SK-N-MC (cell line): ENCODE measurements at regions not wholly inside any gene's neighbourhood (a gene's known extent, or its start where the extent isn't known, plus 50 kb on each side); places are given as distances from the start of the nearest gene placed in this dataset.
"Not testable (repeated sequence)": the region's sequence is repeated elsewhere in the genome, so short reads cannot be mapped to it uniquely, and the experiment has no call there.

Source experiments
- DNase-seq: peaks from one replicate; pipeline ENCODE4 v3.0.0-alpha.2; 2011; ENCODE audit warnings: low read depth, low spot score
- H3K27ac ChIP-seq: fragments of 200-600 bp; sonication (generic); 2 replicates; pipeline ENCODE4 v1.5.1; 2016; ENCODE audit warnings: mixed run types
- H3K36me3 ChIP-seq: fragments of 200-600 bp; sonication (generic); 2 replicates; pipeline ENCODE4 v1.6.1; 2017; ENCODE audit warnings: antibody characterized with exemption, low read length, mixed read lengths; ENCODE audit not compliant: insufficient read depth
- H3K4me3 ChIP-seq: fragments of 200-600 bp; sonication (generic); 2 replicates; pipeline ENCODE4 v1.5.1; 2016
- H3K9ac ChIP-seq: fragments of 200-600 bp; sonication (generic); 2 replicates; pipeline ENCODE4 v1.8.0; 2017; ENCODE audit warnings: mixed run types, mixed read lengths; ENCODE audit not compliant: insufficient read length
- H3K9me3 ChIP-seq: fragments of 200-600 bp; sonication (generic); 2 replicates; pipeline ENCODE4 v1.6.1; 2017; ENCODE audit warnings: low read depth, mild to moderate bottlenecking, antibody characterized with exemption, low read length, moderate library complexity, mixed read lengths
- EZH2 ChIP-seq: fragments of 200-600 bp; sonication (generic); IDR thresholded peaks from one replicate; pipeline ENCODE4 v1.6.1; 2017; ENCODE audit warnings: antibody characterized with exemption
- FOXP2 ChIP-seq: optimal IDR thresholded peaks from 2 replicates; pipeline ENCODE3; 2011; ENCODE audit warnings: mild to moderate bottlenecking, moderate library complexity; ENCODE audit not compliant: insufficient read depth; ENCODE audit errors: extremely low read length, control extremely low read depth
- POLR2AphosphoS5 ChIP-seq: IDR thresholded peaks from 2 replicates; pipeline ENCODE4 v1.6.1; 2012; ENCODE audit warnings: mild to moderate bottlenecking, low read depth, low read length, borderline replicate concordance

GRCh38 chr18:21980744-21981143 is 188.6 kb upstream of the GATA6 start:
- Histone ChIP-seq H3K4me3 (no peak overlapping the region), H3K9ac (no peak overlapping the region), H3K27ac (no peak overlapping the region), H3K9me3 (no peaks in the 10 kb centered on the region), H3K36me3 (no peaks in the 10 kb centered on the region)
- DNase-seq, result no peak
- TF ChIP-seq EZH2, result no peak
- no peak for TF ChIP-seq POLR2AphosphoS5
- TF ChIP-seq FOXP2, result no peak

- H3K36me3 ChIP-seq, DNase-seq, H3K9ac ChIP-seq, H3K9me3 ChIP-seq, H3K4me3 ChIP-seq, H3K27ac ChIP-seq: not testable (repeated sequence)
Measured at GRCh38 chr18:21981489-21981888, 187.9 kb upstream of the GATA6 start.

- no peak for DNase-seq
- Histone ChIP-seq H3K9ac (no peak overlapping the region), H3K4me3 (no peak overlapping the region), H3K27ac (no peak overlapping the region), H3K36me3 (no peaks in the 10 kb centered on the region), H3K9me3 (no peaks in the 10 kb centered on the region)
- TF ChIP-seq POLR2AphosphoS5 (no peak), FOXP2 (no peak), EZH2 (no peak)
Measured at GRCh38 chr18:21991081-21991534, 178.3 kb upstream of the GATA6 start.

- Histone ChIP-seq H3K4me3 (no peak overlapping the region), H3K9ac (no peak overlapping the region), H3K36me3 (no peaks in the 10 kb centered on the region), H3K9me3 (no peaks in the 10 kb centered on the region), H3K27ac (no peak overlapping the region)
- no peak for DNase-seq
- TF ChIP-seq EZH2, result no peak
- TF ChIP-seq POLR2AphosphoS5, result no peak
- no peak for TF ChIP-seq FOXP2
Measured at GRCh38 chr18:21991886-21992285, 177.5 kb upstream of the GATA6 start.

GRCh38 chr18:21996351-21996826 is 173.0 kb upstream of the GATA6 start:
- no peak for TF ChIP-seq POLR2AphosphoS5
- TF ChIP-seq EZH2, result no peak
- no peak for TF ChIP-seq FOXP2
- H3K36me3 ChIP-seq, result no peaks in the 10 kb centered on the region
- no peak overlapping the region for H3K27ac ChIP-seq
- H3K9me3 ChIP-seq, result no peaks in the 10 kb centered on the region
- H3K4me3 ChIP-seq, result no peak overlapping the region
- H3K9ac ChIP-seq, result no peak overlapping the region
- no peak for DNase-seq

GRCh38 chr18:21997207-21998143 is 171.9 kb upstream of the GATA6 start:
- Histone ChIP-seq H3K36me3 (no peaks in the 10 kb centered on the region), H3K9me3 (no peaks in the 10 kb centered on the region), H3K9ac (no peak overlapping the region), H3K27ac (no peak overlapping the region), H3K4me3 (no peak overlapping the region)
- TF ChIP-seq EZH2 (no peak), POLR2AphosphoS5 (no peak)
- DNase-seq, result peak; percentile 58

- TF ChIP-seq POLR2AphosphoS5 (no peak), FOXP2 (no peak)
- Histone ChIP-seq H3K27ac (no peak overlapping the region), H3K4me3 (no peak overlapping the region), H3K9me3 (no peaks in the 10 kb centered on the region), H3K36me3 (no peaks in the 10 kb centered on the region), H3K9ac (no peak overlapping the region)
- no peak for DNase-seq
Measured at GRCh38 chr18:21998486-21998885, 170.9 kb upstream of the GATA6 start.

GRCh38 chr18:22001912-22002487 is 167.4 kb upstream of the GATA6 start:
- Histone ChIP-seq H3K27ac (no peak overlapping the region), H3K9me3 (no peaks in the 10 kb centered on the region), H3K36me3 (no peaks in the 10 kb centered on the region), H3K9ac (no peak overlapping the region), H3K4me3 (no peak overlapping the region)
- TF ChIP-seq FOXP2, result no peak
- TF ChIP-seq POLR2AphosphoS5, result no peak
- no peak for TF ChIP-seq EZH2
- no peak for DNase-seq

GRCh38 chr18:22005191-22005841 is 164.1 kb upstream of the GATA6 start:
- TF ChIP-seq FOXP2 (no peak), EZH2 (no peak), POLR2AphosphoS5 (no peak)
- H3K9me3 ChIP-seq, result no peaks in the 10 kb centered on the region
- no peak for DNase-seq
- no peaks in the 10 kb centered on the region for H3K36me3 ChIP-seq
- H3K4me3 ChIP-seq, result no peak overlapping the region
- H3K9ac ChIP-seq, result no peak overlapping the region
- no peak overlapping the region for H3K27ac ChIP-seq
